Liver (tissue), 8 donors: ENCODE measurements at regions not wholly inside any gene's neighbourhood (a gene's known extent, or its start where the extent isn't known, plus 50 kb on each side); places are given as distances from the start of the nearest gene placed in this dataset.

Experiments
- DNase-seq: peaks from one replicate; pipeline ENCODE4 v3.0.0-alpha.2; 2017; ENCODE audit warnings: low spot score
- H3K27ac ChIP-seq, 2 donors: one replicate each; pipeline ENCODE4 v1.7.0; 2013; ENCODE audit warnings: inconsistent platforms in 2 of 2, low read length in 2 of 2, control low read depth in 1 of 2, low read depth in 1 of 2, mild to moderate bottlenecking in 1 of 2
- H3K27me3 ChIP-seq, 4 donors: one replicate each; pipeline versions ENCODE4 v1.6.1 to v1.7.0; 2013; ENCODE audit warnings: low read length in 3 of 4, inconsistent platforms in 1 of 4, mild to moderate bottlenecking in 1 of 4, moderate library complexity in 1 of 4; ENCODE audit not compliant: control insufficient read depth in 4 of 4, insufficient read depth in 4 of 4
- H3K36me3 ChIP-seq, 4 donors: one replicate each; pipeline versions ENCODE4 v1.6.1 to v1.7.0; 2013; ENCODE audit warnings: low read length in 3 of 4, mild to moderate bottlenecking in 3 of 4, low read depth in 1 of 4, moderate library complexity in 1 of 4; ENCODE audit not compliant: control insufficient read depth in 4 of 4, insufficient read depth in 3 of 4
- H3K4me1 ChIP-seq, 4 donors: one replicate each; pipeline versions ENCODE4 v1.6.1 to v1.7.0; 2013; ENCODE audit warnings: low read length in 3 of 4, mild to moderate bottlenecking in 3 of 4, moderate library complexity in 1 of 4; ENCODE audit not compliant: control insufficient read depth in 4 of 4, insufficient read depth in 4 of 4
- H3K4me3 ChIP-seq, 3 donors: one replicate each; pipeline versions ENCODE4 v1.6.1 to v1.7.0; 2013; ENCODE audit warnings: low read length in 3 of 3, control low read depth in 1 of 3, low read depth in 1 of 3, mild to moderate bottlenecking in 1 of 3
- H3K9ac ChIP-seq, 2 donors: one replicate each; pipeline ENCODE4 v1.7.0; 2013; ENCODE audit warnings: low read length in 2 of 2, mild to moderate bottlenecking in 2 of 2, moderate library complexity in 2 of 2, control low read depth in 1 of 2, low read depth in 1 of 2
- H3K9me3 ChIP-seq, 4 donors: one replicate each; pipeline versions ENCODE4 v1.6.1 to v1.7.0; 2013; ENCODE audit warnings: low read length in 3 of 4; ENCODE audit not compliant: control insufficient read depth in 4 of 4
- CTCF ChIP-seq: fragments of 150-350 bp; IDR thresholded peaks from 2 replicates; pipeline ENCODE4 v1.5.1; 2017; ENCODE audit warnings: improper control_type of control experiment, low read depth, low read length; ENCODE audit not compliant: missing input control
- EGR1 ChIP-seq, 2 donors: IDR thresholded peaks; 2 replicates each; pipeline ENCODE4 v1.6.1; 2016 to 2018; ENCODE audit warnings: antibody characterized with exemption in 2 of 2, low read depth in 2 of 2
- FOXA1 ChIP-seq: IDR thresholded peaks from 2 replicates; pipeline ENCODE4 v1.6.1; 2016; ENCODE audit warnings: antibody characterized with exemption
- FOXA2 ChIP-seq: IDR thresholded peaks from 2 replicates; pipeline ENCODE4 v1.6.1; 2016; ENCODE audit warnings: antibody characterized with exemption
- GABPA ChIP-seq, 2 donors: IDR thresholded peaks in 1 of 2; conservative IDR thresholded peaks in 1 of 2; 2 replicates each; pipeline ENCODE4 v1.6.1; 2016; ENCODE audit warnings: antibody characterized with exemption in 2 of 2, mild to moderate bottlenecking in 1 of 2, moderate library complexity in 1 of 2
- HNF4A ChIP-seq, 2 donors: conservative IDR thresholded peaks; 2 replicates each; pipeline ENCODE4 v1.6.1; 2016; ENCODE audit warnings: antibody characterized with exemption in 2 of 2, mild to moderate bottlenecking in 2 of 2
- HNF4G ChIP-seq: IDR thresholded peaks from 2 replicates; pipeline ENCODE4 v1.6.1; 2016; ENCODE audit warnings: antibody characterized with exemption
- JUND ChIP-seq, 2 donors: IDR thresholded peaks; 2 replicates each; pipeline ENCODE4 v1.6.1; 2016; ENCODE audit warnings: antibody characterized with exemption in 2 of 2
- NR2F2 ChIP-seq: IDR thresholded peaks from 2 replicates; pipeline ENCODE4 v1.6.1; 2016; ENCODE audit warnings: antibody characterized with exemption
- RAD21 ChIP-seq, 2 donors: IDR thresholded peaks; 2 replicates each; pipeline ENCODE4 v1.6.1; 2016; ENCODE audit warnings: antibody characterized with exemption in 2 of 2, mild to moderate bottlenecking in 2 of 2
- RXRA ChIP-seq, 2 donors: IDR thresholded peaks; 2 replicates each; pipeline ENCODE4 v1.6.1; 2017 to 2018; ENCODE audit warnings: antibody characterized with exemption in 2 of 2, mild to moderate bottlenecking in 1 of 2
- SP1 ChIP-seq: IDR thresholded peaks from 2 replicates; pipeline ENCODE4 v1.6.1; 2018; ENCODE audit warnings: antibody characterized with exemption, mild to moderate bottlenecking
- TAF1 ChIP-seq: conservative IDR thresholded peaks from 2 replicates; pipeline ENCODE4 v1.6.1; 2016; ENCODE audit warnings: antibody characterized with exemption, mild to moderate bottlenecking
- ZBTB33 ChIP-seq: IDR thresholded peaks from 2 replicates; pipeline ENCODE4 v1.6.1; 2016; ENCODE audit warnings: antibody characterized with exemption
- WGBS: extraction: QIAGEN DNeasy Blood & Tissue Kit; methylation state at CpG from one replicate; pipeline ENCODE4 v1.1.7; 2013; 5-methylcytosine and 5-hydroxymethylcytosine counted together
- TF ChIP-seq, protein P1 (sequence below): IDR thresholded peaks from 2 replicates; pipeline ENCODE4 v1.6.1; 2016; ENCODE audit warnings: antibody characterized with exemption
- TF ChIP-seq, protein P2 (sequence below): IDR thresholded peaks from 2 replicates; pipeline ENCODE4 v1.6.1; 2016; ENCODE audit warnings: antibody characterized with exemption, mild to moderate bottlenecking
- TF ChIP-seq, protein P3 (sequence below): IDR thresholded peaks from 2 replicates; pipeline ENCODE4 v1.6.1; 2016; ENCODE audit warnings: antibody characterized with exemption
- donor health status: healthy.
- donor health status: healthy.
- donor health status: healthy.
- donor health status: healthy.
- donor health status: healthy.

DNA sequence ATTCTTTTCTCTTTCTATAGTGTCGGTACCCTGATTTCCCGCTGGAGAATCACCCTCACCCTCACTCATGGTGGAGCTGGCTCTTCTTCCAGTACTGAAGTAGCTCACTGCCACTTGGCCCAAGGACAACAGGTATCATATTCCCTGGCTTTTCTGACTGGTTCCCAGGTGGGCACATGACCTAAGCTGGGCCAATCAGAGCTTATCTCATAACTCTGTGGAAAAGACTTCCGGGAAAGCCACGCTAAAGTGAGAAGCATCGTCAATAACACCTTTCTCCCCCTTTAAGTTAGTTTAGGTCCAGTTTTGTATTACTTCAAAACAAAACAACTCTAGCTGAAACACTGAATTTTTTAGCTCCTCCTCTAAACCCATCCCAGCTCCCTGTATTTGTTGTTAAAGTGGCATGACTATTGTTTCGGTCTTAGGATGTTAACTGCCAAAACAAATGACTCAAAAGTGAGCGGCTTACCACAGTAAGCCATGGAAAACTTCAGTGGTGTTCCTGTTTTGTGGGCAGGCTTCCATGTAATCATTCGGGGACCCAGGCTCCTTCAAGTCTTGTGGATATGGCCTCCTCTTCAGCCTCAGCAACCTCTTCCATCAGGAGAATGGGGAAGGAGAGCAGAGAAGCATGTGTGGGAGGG, 137.4 kb upstream of the DLX2 start:
- Histone ChIP-seq H3K4me3 (no peak overlapping the region), H3K9me3 (no peaks in the 10 kb centered on the region), H3K4me1 (peaks cover 0 to 7% (median 4%) of the 10 kb centered on the region in 4 donors), H3K27ac (no peak overlapping the region), H3K9ac (no peak overlapping the region), H3K36me3 (peaks cover 0 to 1% (median 0%) of the 10 kb centered on the region in 4 donors), H3K27me3 (peaks cover 0 to 5% (median 2%) of the 10 kb centered on the region in 4 donors)
- WGBS = 92% methylated on average over 8 of the region's 8 CpGs
- DNase-seq = no peak
- TF ChIP-seq GABPA (IDR thresholded peaks at IDR 0.05 in 1 of 2, conservative IDR thresholded peaks at IDR 0.05 in 1 of 2) = no peak
- TF ChIP-seq CTCF = no peak
- no peak for TF ChIP-seq FOXA2
- TF ChIP-seq, protein P1, sequence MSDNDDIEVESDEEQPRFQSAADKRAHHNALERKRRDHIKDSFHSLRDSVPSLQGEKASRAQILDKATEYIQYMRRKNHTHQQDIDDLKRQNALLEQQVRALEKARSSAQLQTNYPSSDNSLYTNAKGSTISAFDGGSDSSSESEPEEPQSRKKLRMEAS = no peak
- TF ChIP-seq TAF1 = no peak
- no peak for TF ChIP-seq RAD21 (IDR thresholded peaks at IDR 0.05)
- TF ChIP-seq JUND (IDR thresholded peaks at IDR 0.05) = no peak
- TF ChIP-seq SP1 = no peak
- TF ChIP-seq NR2F2 = no peak
- no peak for TF ChIP-seq EGR1 (IDR thresholded peaks at IDR 0.05; ENCODE audit: low read depth in 2 of 2)
- TF ChIP-seq FOXA1 = no peak
- no peak for TF ChIP-seq RXRA (IDR thresholded peaks at IDR 0.05)
- TF ChIP-seq HNF4G = no peak
- TF ChIP-seq HNF4A (conservative IDR thresholded peaks at IDR 0.05) = no peak
- no peak for TF ChIP-seq ZBTB33
- TF ChIP-seq, protein P2, sequence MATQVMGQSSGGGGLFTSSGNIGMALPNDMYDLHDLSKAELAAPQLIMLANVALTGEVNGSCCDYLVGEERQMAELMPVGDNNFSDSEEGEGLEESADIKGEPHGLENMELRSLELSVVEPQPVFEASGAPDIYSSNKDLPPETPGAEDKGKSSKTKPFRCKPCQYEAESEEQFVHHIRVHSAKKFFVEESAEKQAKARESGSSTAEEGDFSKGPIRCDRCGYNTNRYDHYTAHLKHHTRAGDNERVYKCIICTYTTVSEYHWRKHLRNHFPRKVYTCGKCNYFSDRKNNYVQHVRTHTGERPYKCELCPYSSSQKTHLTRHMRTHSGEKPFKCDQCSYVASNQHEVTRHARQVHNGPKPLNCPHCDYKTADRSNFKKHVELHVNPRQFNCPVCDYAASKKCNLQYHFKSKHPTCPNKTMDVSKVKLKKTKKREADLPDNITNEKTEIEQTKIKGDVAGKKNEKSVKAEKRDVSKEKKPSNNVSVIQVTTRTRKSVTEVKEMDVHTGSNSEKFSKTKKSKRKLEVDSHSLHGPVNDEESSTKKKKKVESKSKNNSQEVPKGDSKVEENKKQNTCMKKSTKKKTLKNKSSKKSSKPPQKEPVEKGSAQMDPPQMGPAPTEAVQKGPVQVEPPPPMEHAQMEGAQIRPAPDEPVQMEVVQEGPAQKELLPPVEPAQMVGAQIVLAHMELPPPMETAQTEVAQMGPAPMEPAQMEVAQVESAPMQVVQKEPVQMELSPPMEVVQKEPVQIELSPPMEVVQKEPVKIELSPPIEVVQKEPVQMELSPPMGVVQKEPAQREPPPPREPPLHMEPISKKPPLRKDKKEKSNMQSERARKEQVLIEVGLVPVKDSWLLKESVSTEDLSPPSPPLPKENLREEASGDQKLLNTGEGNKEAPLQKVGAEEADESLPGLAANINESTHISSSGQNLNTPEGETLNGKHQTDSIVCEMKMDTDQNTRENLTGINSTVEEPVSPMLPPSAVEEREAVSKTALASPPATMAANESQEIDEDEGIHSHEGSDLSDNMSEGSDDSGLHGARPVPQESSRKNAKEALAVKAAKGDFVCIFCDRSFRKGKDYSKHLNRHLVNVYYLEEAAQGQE = no peak
- TF ChIP-seq, protein P3, sequence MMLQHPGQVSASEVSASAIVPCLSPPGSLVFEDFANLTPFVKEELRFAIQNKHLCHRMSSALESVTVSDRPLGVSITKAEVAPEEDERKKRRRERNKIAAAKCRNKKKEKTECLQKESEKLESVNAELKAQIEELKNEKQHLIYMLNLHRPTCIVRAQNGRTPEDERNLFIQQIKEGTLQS = no peak
